DMS 273 treated with DMSO at 0.1 percent for 48 hours (cell line): ENCODE measurements at regions not wholly inside any gene's neighbourhood (a gene's known extent, or its start where the extent isn't known, plus 50 kb on each side); places are given as distances from the start of the nearest gene placed in this dataset.

ENCODE experiments used
- DNase-seq: peaks from one replicate; lab custom pipeline; 2025; lab: John Stamatoyannopoulos, UW

DNA sequence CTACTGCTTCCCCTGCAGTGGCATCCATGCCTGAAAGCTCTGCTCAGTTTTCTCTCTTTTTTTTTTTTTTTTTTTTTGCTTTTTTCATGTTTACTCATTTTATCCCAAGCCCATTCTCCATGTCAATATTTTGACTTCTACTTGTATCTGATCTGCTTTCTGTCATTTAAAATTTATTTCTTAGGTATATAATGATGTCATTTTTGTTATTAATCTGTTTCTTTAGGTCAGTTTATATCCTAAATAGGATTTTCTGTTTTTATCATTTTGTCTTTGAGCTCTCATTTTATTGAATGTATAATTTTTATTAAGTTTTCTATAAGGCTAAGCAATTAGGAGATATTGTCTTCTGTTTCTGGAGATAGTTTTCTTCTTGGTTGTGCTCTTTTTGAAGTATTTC lies 138.5 kb upstream of the PMEPA1 start:
- no peak for DNase-seq

- DNase-seq: peak; percentile 11
These were observed 137.3 kb upstream of the PMEPA1 start for GRCh38 chr20:57847104-57847503.

DNA sequence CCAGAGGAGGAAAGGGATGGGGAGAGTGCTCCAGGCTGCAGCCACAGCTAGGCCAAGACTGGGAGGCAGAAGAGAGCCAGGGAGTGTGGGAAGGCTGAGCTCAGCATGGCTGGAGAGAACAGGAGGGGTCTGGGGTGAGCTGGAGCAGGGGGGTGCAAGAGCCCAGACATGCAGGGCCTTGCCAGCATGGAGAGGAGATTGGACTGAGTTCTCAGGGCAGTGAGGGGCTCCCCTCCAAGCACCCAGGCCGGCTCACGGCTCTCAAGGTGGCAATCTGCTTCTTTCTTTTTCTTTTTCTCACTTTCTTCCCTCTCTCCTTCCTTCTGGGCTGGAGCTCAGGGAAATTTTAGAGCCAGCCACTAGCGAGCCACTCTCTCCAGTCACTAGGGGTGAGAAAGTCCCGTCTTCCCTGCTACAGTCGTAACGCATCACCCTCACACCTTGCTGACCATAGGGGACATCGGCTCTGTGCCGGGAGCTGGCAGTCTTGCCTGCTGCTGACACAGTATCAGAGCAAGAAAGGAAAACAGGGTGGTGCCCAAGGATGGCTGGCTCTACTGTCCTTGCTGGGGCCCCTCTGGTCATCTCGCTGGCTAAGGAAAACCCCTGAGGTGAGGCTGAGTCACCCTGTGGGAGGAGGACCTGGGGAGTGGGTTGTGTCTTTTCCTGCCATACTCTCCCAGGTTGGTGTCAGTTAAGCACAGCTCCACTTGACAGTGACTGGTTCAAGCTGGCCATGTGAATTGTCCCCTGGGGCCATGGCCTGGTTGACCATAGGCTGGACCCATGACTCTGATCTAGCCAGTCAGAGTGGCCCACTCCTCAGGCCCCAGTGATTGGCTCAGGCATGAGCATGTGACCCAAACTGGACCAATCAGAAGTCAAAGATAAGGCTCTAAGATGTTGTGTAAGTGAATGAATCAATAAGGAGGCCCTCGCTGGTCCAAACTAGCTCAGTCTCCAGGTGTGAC lies 135.1 kb upstream of the PMEPA1 start:
- DNase-seq: no peak

GRCh38 chr20:57843941-57844625 lies 134.3 kb upstream of the PMEPA1 start:
- DNase-seq: no peak

DNA sequence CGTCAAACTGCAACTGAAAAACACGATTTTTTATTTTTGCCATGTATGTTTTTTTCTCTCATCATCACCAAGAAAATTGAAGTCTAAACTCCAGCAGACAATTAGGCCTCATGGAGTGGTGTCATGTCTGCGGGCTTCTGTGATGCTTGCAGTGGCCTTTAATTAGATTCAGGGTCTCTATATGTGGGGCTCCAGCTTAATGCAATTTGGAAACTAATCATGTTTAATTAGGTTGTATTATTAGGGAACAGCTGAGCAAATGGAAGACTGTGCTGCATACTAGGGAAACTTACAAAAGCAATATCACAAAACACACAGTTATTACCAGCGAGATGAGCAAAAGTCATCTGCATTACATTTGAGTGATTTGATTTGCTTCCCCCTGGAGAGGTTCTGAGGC lies 132.9 kb upstream of the PMEPA1 start:
- no peak for DNase-seq

GRCh38 chr20:57841297-57841866 lies 131.6 kb upstream of the PMEPA1 start:
- DNase-seq: no peak

DNA sequence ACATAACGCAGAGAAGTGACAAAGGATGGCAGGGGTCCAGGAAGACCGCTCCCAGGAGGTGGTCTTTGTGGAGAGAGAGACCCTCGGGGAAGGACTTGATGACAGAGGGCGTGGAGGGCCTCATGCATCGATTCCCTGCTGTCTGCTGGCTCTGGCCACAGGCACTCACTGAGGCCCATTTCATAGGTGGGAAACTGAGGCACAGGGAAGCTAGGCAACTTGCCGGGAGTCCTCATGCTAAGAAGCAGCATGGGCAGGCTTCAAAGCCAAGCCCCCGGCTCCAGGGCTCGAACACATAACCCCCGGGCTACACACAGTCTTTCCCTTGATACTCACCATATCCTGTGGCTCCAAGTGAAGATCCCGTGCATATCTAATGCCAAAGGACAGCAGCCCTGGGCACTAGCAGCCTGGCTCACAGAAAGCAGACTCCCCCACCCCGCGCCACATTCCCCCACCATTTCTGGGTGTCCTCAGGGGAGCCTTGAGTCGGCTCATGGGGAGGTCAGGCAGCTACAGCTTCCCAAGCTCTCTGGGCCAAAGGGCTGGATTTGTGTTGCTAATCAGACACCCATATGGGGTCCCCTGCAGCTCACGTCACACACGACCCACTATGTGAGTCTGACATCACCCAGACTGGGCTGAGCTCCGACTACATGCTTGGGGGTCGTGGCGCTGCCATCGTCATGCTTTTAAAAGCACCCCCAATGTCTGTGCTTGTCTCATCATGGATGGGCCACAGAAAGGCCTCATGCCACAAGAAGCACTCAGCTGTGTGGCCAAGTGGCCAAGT lies 130.9 kb upstream of the PMEPA1 start:
- no peak for DNase-seq

DNA sequence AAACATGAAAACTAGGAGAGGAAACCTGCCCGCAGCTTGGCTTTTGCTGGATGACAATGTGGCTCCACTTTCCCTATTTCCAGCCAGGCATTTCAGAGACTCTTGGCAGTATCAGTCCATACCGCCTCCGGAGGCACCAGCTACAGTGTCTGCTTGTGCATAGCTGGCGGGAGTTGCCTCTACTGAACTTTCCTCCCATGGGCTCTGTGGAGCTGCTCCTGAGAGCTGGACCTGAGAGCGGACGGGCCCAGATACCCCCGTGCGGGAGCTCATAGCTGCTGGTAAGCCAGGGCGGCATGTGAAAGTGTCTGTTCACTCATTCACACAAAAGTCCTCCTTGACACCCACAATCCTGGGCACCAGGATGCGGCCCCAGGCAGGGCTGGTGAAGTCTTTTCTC lies 130.3 kb upstream of the PMEPA1 start:
- DNase-seq: no peak

DNA sequence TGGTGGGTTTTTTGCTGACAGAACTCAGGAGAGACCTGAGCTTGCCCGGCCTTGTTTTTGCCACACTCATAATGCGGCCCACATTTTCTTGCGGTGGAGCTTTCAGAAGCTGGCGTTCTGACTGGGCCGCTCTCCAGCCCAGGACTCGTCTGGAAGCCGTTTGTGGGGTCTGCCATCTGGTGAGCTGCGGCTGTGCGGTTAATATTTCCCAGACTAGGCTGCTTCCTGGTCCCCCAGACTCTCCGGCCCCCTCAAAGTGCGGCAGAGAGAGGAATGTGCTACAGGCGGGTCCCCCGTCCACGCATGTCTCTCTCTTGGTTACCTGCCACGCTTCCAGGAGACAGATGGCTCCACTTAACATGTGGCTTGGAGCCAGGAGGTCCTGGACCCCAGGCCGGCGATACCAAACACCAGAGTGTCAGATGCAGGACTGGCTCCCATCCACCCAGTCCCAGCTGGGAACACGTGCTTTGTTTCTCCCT lies 128.9 kb upstream of the PMEPA1 start:
- peak; percentile 92 for DNase-seq

DNA sequence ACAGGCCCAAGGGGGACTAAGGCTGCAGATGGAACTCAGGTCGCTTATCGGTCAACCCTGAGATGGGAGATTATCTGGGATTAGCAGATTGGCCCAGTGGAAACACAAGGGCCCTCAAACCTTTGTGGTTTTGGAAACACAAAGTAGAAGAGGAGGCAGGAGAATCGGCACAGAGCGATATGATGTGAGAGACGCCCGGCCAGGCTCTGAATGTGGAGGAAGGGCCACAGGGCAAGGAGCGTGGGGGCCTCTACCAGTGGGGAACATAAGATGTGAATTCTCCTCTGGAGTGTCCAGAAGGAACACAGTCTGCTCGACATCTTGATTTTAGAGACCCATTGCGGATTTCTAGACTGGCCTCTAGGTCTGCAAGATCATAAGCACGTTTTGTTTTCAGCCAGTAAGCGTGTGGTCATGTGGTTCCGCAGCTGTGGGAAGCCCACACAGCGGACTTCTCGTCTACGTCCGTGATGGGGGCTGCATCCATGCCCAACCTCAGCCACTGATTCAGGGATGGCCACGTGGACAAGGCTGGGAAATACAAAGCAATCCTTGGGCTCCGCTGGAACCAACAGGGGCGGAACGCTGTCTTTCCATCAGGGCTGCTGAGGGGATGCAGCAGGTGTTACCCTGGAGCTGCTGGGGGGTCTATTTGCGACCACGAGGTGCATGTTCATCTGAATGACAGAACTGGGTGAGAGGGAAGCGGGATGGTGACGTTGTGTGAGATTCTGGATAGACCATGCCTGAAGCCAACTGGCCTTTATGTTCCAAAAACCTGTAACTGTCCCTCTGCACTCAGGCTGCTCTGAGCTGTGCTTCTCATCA lies 127.6 kb upstream of the PMEPA1 start:
- DNase-seq: no peak

DNA sequence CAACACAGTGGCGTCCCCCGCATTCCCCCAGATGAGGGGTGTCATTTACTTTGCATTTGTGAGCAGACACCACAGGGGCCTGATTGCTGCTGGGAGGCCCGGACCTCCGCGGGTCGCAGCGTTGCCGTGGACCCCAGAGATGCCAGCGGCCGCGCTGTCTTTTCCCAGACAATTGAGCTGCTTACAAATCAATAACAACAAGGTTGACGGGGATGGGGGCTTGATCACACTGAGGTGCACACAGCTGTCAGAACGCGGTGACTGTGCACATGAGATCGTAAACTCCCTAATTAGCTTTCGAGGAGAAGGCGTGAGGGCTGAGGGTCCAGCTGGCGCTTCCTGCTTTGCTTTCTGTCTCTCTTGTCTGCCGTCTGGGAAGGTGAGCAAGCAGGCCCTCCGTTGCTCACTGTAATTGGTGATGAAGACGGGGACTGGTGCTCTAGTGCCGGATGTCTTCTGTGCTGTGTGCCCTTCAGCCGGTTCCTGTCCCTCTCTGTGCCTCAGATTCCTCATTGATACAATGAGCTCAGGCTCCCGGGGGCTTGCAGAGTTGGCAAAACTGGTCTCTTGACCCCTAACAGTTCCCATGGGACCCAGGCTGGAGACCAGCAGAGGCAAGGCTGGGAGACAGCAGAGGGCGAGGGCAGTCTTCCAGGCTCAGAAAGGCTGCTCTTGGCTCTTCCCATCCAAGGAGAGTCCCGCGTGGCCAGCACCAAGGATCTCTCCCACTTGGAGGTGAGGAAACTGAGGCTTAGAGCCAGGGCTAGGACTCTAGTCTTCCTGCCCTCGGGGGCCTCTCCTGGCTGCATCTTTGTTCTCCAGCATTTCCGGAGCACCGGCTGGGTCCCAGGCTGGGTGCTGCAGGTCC lies 126.0 kb upstream of the PMEPA1 start:
- DNase-seq: peak; percentile 15

DNA sequence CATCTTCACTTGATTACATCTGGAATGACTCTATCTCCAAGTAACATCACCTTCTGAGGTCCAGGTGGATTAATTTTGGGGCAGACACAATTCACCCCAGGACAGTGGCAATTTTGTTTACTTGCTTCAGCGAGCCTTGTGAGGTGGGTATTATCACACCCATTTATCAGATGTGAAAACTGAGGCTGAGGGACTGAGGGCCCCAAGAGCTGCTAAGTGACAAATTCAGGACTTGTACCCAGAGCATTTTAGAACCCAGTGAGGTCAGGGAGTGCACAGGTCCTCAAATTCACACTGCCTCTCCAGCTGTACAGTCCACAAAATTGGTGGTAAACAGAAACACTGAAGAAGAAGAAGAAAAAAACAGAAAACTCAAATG lies 125.2 kb upstream of the PMEPA1 start:
- no peak for DNase-seq

DNA sequence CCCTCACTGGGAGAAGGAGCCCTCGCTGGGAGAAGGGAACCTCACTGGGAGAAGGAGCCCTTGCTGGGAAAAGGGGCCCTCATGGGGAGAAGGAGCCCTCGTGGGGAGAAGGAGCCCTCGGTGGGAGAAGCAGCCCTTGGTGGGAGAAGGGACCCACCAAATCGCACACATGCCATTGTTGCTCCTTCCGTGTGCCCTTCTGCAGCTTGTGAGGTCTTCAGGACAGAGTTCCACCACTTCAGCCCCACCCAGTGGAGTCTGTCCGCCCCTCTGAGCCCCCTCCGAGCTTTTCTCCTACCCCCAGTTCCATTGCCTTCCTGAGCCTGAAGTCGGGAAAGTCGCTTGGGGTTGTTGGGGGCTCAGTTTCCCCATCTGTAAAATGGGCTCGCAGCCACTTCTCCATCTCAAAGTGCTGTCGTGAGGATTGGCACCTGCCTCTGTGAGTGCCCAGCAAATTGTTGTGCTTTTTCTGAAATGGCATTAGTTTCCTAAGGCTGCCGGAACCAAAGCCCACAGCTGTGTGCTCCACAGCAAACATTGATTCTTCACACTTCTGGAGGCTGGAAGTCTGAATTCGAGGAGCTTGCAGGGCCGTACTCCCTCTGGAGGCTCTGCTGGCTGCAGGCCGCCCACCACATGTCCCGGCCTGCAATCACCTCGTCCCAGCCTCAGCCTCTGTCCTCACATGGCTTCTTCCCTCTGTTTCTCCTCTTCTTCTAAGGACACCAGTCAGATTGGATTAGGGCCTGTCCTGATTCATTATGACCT lies 124.7 kb upstream of the PMEPA1 start:
- DNase-seq: no peak

DNA sequence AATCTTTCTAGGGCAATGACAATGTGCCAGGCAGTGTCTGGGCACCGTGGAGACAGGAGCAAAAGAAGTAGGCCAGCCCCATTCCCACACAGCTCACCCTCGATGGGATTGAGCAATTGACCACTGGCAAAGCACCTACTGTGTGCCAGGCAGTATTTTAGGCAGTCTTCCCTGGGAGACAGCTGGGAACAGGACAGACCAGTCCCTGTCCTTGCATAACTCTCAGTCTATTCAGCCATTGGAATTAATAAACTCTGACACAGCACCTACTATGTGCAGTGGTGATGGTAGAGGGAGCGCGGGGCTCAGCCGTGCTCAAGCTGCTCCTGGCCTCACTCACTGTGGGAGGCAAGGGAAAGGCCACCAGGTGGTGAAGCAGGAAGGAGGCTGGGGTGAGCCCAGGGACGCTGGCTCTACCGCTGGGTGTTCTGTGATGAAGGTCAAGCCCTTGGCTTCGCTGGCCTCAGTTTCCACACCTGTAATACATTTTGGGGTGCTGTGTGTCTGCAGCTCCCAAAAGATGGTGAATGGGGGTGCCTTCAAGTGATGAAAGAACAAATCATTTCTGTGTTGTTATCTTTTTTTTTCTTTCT lies 122.3 kb upstream of the PMEPA1 start:
- DNase-seq: no peak

GRCh38 chr20:57831326-57831992 lies 121.6 kb upstream of the PMEPA1 start:
- DNase-seq: no peak

DNA sequence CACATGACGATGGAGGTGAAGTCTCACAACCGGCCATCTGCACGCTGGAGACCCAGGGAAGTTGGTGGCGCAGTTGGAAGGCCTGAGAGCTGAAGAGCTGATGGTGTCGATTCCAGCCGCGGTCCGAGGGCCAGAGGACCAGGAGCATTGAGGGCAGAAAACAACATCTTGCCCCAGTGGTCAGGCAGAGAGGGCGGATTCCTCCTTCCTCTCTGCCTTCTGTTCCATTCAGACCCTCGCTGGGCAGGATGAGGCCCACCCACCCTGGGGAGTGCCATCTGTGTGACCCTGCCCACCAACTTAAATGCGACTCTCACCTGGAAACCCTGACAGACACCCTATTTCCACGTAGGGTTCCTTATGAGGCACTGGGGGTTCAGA lies 120.7 kb upstream of the PMEPA1 start:
- DNase-seq: no peak

DNA sequence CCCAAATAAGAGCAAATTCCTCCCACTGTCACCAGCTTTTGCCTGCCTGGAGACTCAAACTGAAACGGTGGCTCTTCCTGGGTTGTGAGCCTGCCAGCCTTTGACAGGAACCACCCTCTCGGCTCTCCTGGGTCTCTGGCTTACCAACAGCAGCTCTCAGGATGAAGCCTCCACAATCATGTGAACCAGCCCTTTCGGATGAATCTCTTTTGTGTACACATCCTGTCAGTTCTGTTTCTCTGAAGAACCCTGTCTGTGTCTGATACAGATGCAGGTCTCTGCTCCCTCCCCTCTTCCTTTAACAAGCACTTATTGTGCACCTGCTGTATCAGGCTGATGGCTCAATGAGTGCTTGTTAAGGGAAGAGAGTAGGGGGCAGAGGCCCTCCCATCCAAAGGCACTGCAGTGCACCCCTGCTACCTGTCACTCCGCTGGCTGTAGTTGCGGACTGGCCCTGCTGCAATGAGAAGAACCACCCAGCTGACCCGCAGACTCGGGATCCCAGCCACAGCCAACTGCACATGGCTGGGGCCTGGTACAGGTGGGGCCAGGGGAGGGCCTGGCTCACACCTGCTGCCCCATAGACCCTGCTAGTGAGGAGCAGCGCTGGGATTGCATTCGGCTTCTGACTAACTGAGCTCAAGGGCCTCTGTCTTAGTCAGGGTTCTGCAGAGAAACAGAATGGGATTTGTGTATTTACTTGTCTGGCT lies 120.1 kb upstream of the PMEPA1 start:
- DNase-seq: no peak

- DNase-seq: no peak
These were observed 119.5 kb upstream of the PMEPA1 start for GRCh38 chr20:57829336-57829735.
